ENCODE measurements at regions not wholly inside any gene's neighbourhood (a gene's known extent, or its start where the extent isn't known, plus 50 kb on each side); places are given as distances from the start of the nearest gene placed in this dataset.

DNA sequence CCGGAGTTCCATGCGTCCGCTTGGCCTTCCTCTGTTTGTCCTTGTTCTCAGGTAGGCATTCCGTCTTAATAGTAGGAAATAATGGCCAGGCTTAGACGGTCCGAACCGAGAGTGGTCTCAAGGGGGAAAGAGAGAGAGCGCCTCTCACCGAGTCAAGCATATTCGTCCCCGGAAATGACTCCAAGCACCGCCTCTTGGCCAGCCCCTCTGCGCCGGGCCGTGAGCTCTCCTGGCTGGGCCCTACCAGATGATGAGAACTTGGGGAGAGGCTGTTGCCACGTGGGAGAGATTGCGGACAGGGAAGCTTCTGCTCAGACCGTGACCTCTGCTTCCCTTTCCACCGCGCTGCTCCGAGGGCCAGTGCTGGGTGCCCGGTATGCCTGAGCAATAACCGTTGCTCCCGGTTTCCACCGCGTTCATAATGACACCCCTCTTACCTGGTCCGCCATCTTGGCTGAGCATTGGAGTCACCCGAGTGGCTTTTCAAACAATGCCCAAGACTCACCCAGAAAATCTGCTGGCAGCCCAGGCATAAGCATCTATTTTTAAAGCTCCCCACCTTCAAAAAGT, 251.1 kb upstream of the SHH start:
- DNase-seq (no peak), ATAC-seq (ENCODE audit: low read depth) (no peak)
- TF ChIP-seq, protein P1, sequence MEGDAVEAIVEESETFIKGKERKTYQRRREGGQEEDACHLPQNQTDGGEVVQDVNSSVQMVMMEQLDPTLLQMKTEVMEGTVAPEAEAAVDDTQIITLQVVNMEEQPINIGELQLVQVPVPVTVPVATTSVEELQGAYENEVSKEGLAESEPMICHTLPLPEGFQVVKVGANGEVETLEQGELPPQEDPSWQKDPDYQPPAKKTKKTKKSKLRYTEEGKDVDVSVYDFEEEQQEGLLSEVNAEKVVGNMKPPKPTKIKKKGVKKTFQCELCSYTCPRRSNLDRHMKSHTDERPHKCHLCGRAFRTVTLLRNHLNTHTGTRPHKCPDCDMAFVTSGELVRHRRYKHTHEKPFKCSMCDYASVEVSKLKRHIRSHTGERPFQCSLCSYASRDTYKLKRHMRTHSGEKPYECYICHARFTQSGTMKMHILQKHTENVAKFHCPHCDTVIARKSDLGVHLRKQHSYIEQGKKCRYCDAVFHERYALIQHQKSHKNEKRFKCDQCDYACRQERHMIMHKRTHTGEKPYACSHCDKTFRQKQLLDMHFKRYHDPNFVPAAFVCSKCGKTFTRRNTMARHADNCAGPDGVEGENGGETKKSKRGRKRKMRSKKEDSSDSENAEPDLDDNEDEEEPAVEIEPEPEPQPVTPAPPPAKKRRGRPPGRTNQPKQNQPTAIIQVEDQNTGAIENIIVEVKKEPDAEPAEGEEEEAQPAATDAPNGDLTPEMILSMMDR (IDR thresholded peaks at IDR 0.05): no peak
- Mint-ChIP-seq H3K4me1 (no peaks in the 10 kb centered on the region), H3K27me3 (no peaks in the 10 kb centered on the region), H3K36me3 (ENCODE audit: low read depth) (no peaks in the 10 kb centered on the region), H3K9me3 (no peaks in the 10 kb centered on the region), H3K4me3 (no peak overlapping the region), H3K27ac (no peak overlapping the region)
- POLR2A ChIA-PET: no interaction called here
- intact Hi-C loops (cut with micrococcal nuclease): no loop called here
- CTCF ChIA-PET: no interaction called here

DNA sequence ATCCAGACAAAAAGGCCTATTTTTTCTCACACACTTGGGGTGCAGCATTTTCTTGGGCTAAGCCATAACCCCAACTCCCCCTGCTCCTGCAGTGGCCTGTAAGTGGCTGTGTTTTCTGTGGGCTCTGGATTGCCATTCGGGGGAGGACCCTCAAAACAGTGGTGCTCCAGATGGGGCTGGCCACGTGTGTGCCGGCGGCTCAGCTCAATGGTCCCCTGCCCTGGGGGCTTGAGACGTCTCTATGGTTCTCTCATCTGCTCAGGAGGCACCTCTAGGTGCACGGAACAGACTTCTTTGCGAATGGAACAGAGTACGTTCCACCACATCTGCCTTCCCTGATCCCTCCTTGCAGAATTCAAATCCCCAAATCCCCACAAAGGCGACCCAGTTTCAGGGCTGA, 250.0 kb upstream of the SHH start:
- no peaks in the 10 kb centered on the region for H3K27me3 Mint-ChIP-seq
- intact Hi-C loops (cut with micrococcal nuclease): no loop called here
- TF ChIP-seq, protein P1 (IDR thresholded peaks at IDR 0.05): no peak
- H3K4me3 Mint-ChIP-seq: no peak overlapping the region
- no peak for DNase-seq
- H3K9me3 Mint-ChIP-seq: no peaks in the 10 kb centered on the region
- no peak overlapping the region for H3K27ac Mint-ChIP-seq
- H3K36me3 Mint-ChIP-seq (ENCODE audit: low read depth): no peaks in the 10 kb centered on the region
- no peak for ATAC-seq (ENCODE audit: low read depth)
- POLR2A ChIA-PET: no interaction called here
- CTCF ChIA-PET: no interaction called here
- no peaks in the 10 kb centered on the region for H3K4me1 Mint-ChIP-seq

DNA sequence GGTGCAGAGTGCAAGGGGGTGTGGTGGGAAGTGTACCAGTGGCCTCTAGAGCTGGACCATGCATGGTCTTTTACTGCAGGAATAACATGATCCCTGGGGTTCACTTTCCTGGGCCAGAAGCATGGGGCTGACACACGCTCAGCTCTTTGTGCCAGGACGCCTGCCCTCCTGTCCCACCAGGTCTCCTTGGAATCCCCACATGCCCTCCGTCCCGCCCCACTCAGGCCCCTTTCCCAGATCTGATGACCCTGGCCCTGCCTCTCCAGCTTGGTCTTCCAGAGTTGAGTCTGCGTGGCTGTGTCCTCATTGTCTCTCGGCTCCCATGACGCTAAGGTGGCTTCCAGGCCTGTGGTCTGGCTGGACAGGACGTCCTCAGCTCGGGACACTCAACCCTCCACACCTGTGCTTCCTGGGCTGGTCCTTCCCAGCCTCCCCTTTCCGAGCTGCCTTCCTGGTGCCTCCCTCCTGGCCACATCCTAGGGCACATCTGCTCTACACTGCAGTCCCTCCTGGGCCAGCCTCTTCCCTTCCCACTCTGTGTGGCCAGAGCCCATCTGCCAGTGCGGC, 249.5 kb upstream of the SHH start:
- DNase-seq (no peak), ATAC-seq (ENCODE audit: low read depth) (no peak)
- Mint-ChIP-seq H3K36me3 (ENCODE audit: low read depth) (no peaks in the 10 kb centered on the region), H3K4me3 (no peak overlapping the region), H3K4me1 (no peaks in the 10 kb centered on the region), H3K27ac (no peak overlapping the region), H3K9me3 (no peaks in the 10 kb centered on the region), H3K27me3 (no peaks in the 10 kb centered on the region)
- TF ChIP-seq, protein P1 (IDR thresholded peaks at IDR 0.05): no peak
- ChIA-PET POLR2A (no interaction called here), CTCF (no interaction called here)
- intact Hi-C loops (cut with micrococcal nuclease): no loop called here

DNA sequence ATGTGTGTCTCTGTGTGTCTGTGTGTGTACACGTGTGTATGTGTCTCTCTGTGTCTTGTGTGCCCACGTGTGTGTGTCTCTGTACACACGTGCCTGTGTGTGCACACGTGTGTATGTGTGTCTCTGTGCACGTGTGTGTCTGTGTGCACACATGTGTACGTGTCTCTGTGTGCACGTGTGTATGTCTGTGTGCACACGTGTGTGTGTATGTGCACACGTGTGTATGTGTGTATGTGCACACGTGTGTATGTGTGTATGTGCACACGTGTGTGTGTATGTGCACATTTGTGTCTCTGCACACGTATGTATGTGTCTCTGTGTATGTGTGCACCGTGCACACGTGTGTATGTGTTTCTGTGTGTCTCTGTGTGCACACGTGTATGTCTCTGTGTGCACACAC, 248.7 kb upstream of the SHH start:
- no peak overlapping the region for H3K27ac Mint-ChIP-seq
- TF ChIP-seq, protein P1 (IDR thresholded peaks at IDR 0.05): no peak
- POLR2A ChIA-PET: no interaction called here
- H3K4me1 Mint-ChIP-seq: no peaks in the 10 kb centered on the region
- no peak for ATAC-seq (ENCODE audit: low read depth)
- no peaks in the 10 kb centered on the region for H3K36me3 Mint-ChIP-seq (ENCODE audit: low read depth)
- CTCF ChIA-PET: no interaction called here
- no peaks in the 10 kb centered on the region for H3K9me3 Mint-ChIP-seq
- no peaks in the 10 kb centered on the region for H3K27me3 Mint-ChIP-seq
- no peak overlapping the region for H3K4me3 Mint-ChIP-seq
- DNase-seq: no peak
- intact Hi-C loops (cut with micrococcal nuclease): no loop called here

DNA sequence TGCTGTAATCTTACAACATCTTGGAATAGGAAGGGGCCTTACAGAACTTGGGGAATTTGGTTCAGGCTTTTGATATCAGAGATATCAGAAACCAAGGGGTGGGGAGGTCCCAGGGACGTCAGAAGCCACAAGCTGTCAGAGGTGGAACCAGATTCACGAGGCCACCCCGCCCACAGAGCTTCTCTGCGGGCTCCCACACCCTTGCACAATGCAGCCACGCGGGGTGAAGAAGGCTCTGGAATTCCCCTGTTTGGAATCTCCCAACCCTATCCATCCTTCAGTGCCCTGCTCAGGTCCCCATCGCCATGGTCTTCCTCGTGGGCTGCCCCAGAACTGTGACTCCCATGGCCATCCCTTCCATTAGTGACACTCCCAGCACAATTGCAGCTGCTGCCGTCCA, 247.1 kb upstream of the SHH start:
- no peak overlapping the region for H3K27ac Mint-ChIP-seq
- CTCF ChIA-PET: no interaction called here
- H3K36me3 Mint-ChIP-seq (ENCODE audit: low read depth): no peaks in the 10 kb centered on the region
- intact Hi-C loops (cut with micrococcal nuclease): no loop called here
- H3K9me3 Mint-ChIP-seq: no peaks in the 10 kb centered on the region
- H3K27me3 Mint-ChIP-seq: no peaks in the 10 kb centered on the region
- TF ChIP-seq, protein P1 (IDR thresholded peaks at IDR 0.05): no peak
- ATAC-seq (ENCODE audit: low read depth) (no peak), DNase-seq (no peak)
- POLR2A ChIA-PET: no interaction called here
- no peak overlapping the region for H3K4me3 Mint-ChIP-seq
- no peaks in the 10 kb centered on the region for H3K4me1 Mint-ChIP-seq

All from activated B cell treated with CpG ODN at 0.5 μM for 24 hours (primary cell).